ENCODE measurements at regions not wholly inside any gene's neighbourhood (a gene's known extent, or its start where the extent isn't known, plus 50 kb on each side); places are given as distances from the start of the nearest gene placed in this dataset.
"Not testable (repeated sequence)": the region's sequence is repeated elsewhere in the genome, so short reads cannot be mapped to it uniquely, and the experiment has no call there.

DNA sequence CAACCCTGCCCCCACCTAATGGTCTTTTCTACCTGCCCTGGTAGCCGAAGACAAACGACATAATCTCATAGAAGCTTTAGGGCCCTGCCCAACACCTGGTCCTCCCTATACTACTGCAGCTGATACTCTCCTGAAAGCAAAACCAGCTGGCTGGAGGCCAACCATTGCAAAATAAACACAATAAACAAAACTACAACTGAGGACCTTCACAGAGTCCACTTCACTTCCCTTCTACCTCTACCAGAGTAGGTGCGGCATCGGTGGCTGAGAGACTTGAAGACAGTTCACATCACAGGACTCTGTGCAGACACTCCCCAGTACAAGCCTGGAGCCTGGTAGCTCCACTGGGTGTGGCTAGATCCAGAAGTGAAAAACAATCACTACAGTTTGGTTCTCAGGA, 476.2 kb downstream of the MMUT start:
- DNase-seq, result no peak

DNA sequence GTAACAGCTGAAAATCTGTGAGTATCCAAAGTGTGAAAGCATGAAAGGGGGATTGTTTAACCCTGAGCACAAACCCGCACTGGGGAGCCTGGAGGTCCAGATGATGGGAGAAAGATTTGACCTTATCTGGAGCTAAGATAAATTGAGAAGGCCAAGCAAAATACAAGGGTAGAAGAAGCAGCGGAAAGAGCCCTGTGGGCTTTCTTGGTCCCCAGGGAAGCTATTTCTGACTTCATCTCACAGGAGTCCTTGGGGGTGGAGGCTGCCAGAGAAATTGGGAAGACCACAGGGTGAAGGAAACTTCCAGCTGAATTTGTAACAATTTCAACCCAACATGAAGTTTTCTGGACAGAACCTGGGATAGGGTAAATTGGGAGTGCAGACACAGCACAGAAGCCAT, 476.9 kb downstream of the MMUT start:
- DNase-seq, result no peak

DNA sequence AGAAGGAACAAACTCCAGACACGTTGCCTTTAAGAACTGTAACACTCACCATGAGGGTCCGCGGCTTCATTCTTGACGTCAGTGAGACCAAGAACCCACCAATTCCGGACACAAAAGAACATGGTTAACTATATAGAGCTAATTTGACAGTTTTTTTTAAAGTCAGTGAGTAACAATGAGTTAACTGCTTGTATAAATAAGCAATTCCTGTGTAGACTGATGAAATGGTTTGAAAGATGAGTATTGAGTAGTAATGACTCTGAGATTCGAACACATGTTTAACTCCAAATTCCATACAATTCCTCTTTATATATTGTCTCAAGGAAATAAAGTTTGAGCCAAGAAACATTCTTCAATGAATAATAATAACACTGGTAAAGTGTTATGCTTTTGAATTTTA, 478.0 kb downstream of the MMUT start:
- DNase-seq, result no peak

DNA sequence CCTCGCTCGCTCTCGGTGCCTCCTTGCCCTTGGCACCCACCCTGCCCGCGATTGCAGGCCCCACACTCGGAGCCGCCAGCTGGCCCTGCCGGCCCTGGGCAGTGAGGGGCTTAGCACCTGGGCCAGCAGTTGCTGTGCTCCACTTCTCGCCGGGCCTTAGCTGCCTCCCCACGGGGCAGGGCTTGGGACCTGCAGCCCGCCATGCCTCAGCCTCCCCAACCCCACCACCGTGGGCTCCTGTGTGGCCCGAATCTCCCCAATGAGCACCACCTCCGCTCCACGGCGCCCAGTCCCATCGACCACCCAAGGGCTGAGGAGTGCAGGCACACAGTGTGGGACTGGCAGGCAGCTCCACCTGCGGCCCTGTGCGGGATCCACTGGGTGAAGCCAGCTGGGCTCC, 479.1 kb downstream of the MMUT start:
- not testable (repeated sequence) for DNase-seq

DNA sequence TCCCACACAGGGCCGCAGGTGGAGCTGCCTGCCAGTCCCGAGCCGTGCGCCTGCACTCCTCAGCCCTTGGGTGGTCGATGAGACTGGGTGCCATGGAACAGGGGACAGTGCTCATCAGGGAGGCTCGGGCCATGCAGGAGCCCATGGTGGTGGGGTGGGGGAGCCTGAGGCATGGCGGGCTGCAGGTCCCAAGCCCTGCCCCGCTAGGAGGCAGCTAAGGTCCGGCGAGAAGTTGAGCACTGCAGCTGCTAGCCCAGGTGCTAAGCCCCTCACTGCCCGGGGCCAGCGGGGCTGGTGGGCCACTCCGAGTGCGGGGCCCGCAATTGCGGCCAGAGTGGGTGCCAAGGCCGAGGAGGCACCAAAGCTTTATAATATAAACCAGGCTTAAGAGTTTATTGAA, 479.7 kb downstream of the MMUT start:
- DNase-seq, result no peak

DNA sequence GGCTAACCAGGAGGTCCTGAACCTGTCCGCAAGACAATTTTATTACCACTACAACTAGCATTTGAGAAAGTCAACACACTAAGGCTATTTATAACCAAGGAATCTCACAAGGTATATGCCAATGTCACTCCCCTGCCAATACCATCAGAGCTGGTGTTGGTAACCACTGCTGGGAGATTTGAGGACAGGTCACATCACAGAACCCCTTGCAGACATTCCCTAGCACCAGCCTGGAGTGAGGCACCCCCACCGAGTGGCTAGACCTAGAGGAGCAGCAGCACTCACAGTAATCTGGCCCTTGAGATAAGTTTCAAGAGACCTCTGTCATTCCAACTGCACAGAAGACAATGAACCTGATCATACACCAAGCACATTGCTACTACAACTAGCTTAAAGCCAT, 483.2 kb downstream of the MMUT start:
- DNase-seq, result no peak

DNA sequence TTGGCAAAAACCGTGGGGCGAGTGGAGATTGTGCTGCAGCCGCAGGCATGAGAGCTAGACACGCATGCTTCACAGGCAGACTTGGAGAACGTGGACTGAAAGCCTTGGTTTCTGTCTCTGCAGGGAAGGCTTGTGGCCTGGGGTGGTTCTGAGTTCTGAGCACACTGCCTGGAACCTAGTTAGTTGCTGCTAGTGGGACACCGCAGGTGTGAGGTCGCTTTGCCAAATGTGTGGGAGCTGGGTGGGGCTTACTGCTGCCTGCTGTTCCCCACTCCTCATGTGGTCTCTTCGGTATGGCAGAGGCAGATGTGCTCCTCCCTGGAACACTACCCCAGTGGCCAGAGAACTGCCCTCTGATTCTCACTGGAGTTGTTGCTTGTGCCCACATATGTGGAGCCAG, 484.0 kb downstream of the MMUT start:
- DNase-seq, result no peak

DNA sequence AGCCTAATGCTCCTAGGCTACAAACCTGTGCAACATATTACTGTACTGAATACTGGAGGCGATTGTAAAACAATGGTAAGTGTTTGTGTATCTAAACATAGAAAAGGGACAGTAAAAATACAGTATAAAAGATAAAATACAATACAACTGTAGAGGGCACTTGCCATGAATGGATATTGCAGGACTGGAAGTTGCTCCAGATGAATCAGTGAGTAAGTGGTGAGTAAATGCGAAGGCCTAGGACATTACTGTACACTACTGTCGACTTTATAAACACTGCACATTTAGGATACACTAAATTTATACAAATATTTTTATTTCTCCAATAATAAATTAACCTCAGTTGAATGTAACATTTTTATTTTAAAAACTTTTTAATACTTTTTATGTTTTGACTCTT, 485.0 kb downstream of the MMUT start:
- DNase-seq, result no peak

DNA sequence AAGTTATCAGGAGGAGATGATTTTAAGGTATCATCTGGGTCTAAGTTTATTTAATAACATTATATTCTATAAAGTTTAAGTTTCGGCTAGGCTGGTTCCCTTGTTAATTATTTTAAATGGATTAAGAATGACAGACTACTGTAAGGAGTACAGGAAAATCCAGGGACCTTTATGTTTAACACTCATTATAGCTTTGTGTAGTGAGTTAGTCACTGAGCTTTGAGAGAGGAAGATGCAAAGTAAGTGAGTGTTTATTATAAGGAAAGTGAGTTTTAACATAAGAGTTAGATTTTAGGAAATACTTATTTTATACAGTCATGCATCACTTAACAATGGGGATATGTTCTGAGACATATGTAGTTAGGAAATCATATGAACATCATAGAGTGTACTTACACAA, 485.5 kb downstream of the MMUT start:
- no peak for DNase-seq

DNA sequence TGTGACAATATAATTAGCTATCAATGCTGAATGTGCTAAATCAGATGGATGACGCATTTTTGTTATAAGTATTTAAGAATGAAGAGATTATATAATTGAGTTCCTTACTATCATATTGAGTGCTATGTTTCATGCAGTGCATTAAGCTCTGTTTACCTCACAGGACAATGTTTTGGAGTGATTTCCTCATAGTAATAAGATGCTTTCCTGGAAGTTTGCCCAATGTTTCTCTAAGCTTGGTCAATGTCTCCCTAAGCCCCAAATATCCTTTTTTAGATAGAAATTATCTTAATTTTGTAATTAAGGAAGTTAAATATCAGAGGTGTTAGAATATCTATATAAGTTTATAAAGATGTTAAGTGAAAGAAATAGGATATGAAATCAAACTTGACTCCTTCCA, 489.6 kb downstream of the MMUT start:
- no peak for DNase-seq

DNA sequence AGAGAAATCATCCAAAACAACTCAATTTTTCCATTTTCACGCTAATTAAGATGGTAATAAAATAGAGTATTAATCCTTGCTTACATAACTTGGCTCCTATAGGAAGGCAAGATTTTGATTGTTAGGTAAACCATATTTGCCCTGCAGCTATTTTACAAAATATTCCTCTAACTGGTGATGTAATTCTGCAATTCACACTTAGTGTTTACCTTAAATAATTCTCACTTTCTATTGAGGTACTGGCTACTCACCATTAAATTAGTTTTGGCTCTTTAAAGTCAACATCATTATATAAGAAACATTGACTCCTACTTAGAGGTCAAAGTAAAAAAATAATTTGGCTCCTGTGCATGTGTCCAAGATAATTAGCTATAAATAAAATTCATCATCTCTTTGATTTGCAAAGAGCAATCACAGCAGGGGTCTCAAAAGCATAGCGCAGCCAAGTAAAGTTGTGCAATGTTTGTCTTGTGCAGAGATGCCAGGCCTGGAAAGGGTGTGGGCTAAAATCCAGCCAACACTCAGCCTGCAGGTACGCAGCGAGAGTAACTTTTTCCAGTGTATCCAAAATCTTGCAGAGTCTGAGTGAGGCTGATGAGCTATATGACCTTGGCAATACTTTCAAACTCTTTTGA, 501.2 kb downstream of the MMUT start:
- DNase-seq, result no peak

DNA sequence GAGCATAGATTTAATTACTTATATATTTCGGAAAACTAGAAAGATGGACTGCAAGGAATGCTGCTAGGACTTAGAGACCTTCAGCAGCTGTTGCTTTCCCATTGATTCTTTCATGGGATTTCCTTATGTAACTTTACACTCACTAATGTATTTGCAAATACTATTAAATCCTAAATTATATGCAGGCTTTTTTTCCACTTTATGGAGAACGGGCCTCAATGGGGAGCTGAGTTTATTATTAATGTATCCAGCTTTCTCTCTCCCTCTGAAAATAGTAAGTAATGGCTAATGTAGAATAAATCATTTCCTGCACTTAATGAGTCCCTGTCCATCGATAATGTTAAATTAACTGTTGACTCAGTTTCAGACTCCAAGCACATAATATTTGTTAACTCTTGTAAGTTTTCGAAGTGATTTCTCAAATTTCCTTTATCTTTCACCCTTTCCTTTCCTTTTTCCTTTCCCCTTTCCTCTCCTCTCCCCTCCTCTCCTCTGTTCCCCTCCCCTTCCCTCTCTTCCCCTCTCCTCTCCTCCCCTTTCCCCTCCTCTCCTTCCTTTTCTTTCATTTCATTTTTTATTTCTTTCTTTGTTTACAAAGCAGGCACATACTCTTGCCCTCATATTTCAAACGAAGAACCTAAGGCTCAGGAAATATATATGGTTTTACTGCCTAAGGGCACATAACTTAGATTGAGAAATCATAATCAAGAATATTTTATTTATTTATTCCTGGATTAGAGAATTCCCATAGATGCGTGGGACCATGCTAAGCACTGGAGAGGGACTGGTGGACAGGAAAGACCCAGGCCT, 503.6 kb downstream of the MMUT start:
- no peak for DNase-seq

DNA sequence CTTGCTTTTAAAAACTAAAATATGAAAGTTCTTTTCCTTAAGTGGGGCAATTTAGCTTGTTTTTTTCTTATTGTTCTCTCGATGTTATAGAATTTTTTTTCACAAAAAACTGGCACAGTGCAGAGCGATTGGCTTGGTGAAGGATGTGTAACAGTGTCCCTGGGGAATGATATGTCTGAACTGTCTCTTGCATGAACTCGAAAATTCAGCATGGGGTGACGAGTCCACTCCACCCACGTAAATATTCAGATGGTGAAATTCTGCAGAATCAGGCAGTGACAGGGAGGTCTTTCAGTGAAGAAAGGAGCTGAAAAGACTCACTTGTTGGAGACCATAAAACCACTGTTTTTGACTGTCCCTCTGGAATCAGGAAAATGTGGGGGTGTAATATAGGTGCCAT, 505.3 kb downstream of the MMUT start:
- DNase-seq, result no peak

DNA sequence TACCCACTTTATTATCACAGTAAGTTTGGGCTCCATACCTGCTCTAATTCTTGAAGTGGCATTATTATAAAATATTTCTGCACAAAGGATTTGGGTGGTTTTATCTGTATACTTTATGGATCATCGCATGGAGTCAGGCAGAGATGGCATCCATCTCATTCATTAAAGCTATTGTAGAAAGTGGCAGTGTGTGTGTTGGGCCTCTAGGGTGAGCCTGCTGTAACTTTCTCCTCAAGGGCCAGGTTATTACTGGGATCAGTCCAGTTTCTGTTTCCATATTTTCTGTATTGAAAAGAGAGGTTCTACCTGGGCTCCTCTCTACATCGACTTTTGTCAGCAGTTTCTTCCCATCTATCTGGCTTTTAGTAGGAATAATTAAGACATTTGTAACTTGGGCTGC, 511.1 kb downstream of the MMUT start:
- no peak for DNase-seq

DNA sequence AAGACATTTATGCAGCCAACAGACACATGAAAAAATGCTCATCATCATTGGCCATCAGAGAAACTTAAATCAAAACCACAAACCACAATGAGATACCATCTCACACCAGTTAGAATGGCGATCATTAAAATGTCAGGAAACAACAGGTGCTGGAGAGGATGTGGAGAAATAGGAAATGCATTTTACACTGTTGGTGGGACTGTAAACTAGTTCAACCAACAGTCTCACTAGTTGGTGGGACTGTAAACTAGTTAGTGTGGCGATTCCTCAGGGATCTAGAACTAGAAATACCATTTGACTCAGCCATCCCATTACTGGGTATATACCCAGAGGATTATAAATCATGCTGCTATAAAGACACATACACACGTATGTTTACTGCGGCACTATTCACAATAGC, 518.8 kb downstream of the MMUT start:
- not testable (repeated sequence) for DNase-seq

DNA sequence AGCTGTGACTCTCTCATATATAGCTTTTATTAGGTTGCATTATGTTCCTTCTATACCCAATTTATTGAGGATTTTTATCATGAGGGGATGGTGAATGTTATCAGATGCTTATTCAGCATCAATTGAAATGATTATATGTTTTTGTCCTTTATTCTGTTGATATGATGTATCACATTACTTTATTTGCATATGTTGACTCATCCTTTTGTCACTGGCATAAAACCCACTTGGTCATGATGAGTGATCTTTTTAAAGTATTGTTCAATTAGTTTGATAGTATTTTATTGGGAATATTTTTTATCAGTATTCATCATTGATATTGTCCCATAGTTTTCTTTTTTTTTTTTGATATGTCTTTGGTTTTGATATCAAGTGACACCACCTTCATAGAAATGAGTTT, 529.9 kb downstream of the MMUT start:
- DNase-seq, result no peak

DNA sequence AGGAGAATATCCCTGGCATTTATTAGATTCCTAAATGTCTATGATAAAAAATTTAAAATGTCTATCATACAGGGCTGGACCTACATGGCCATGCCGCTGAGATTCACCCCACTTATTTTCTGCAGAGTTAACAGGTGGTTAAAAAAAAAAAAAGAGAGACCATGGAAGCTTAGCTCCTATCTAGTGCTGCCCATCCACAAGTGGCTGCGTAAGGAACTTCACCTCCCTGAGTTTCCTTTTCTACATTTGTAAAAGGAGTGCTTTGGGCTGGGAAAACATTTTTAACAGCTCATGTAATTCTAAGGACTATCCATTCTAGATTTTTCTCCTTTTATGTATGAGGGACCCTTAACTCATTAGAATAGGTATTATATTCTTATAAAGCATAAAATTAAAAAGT, 534.1 kb downstream of the MMUT start:
- DNase-seq, result no peak

DNA sequence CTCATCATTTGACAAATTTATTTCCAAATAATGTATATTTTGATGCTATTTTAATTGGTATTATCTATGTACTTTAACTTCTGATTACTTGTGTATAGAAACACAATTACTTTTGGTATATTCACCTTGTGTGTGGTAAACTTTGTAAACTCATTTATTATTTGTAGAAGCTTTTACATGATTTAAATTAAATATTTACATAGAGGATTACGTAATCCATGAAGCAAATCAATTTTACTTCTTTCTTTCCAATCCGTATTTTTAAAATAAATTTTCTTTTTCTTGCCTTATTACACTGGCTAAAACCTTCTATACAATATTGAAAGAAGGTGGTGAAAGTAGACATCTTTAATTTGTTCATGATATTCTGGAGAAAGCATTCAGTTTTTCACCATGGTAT, 540.2 kb downstream of the MMUT start:
- DNase-seq, result no peak

DNA sequence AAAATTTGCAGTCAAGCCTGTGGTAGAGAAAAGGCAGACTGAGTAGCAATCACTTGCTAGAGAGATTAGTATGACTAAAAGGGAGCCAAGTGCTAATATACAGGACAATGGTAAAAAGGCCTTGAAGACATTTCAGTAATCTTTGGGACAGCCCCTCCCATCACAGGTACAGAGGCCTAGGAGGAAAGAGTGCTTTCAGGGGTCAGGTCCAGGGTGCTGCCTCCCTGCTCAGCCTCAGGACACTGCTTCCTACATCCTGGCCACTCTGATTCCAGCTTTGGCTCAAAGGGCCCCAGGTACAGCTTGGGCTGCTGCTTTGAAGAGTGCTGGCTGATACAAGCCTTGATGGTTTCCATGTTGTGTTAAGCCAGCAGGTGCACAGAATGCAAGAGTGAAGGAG, 543.5 kb downstream of the MMUT start:
- DNase-seq, result no peak

DNA sequence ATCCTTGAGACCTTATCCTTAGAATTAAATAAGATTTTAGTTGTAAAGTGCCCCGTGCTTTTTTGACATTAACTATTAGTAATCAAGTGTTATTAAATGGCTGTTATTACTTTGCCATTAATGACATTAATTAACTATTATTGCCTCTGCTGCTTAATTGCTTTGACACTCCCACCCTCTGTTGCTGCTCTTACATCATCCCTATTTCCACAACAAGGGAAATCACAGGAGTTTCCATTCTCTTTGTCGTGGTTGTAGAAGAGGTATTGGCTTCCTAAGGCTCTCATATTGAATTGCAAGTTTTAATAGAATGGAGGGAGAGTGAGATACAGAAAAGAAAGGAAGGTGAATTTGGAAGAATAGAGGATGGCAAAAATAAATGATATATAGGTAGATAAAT, 545.8 kb downstream of the MMUT start:
- DNase-seq, result no peak

DNA sequence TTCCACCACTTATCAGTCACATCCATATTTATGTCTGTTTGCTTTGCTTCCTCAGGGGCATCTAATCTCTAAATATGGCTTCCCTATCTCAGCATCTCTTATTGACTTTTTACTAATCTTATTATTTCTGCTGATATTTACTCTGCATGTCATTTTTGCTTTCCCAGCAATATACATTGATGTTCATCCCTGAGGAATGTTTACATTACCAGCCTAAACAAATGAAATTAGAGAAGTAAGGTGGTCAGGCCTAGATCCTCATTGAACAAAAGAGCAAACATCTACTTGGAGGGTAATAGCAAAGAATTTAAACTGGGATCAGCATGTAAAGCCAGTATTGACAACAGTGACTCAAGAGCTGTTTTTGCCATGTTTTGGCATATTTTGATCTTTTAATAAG, 546.4 kb downstream of the MMUT start:
- DNase-seq, result no peak

DNA sequence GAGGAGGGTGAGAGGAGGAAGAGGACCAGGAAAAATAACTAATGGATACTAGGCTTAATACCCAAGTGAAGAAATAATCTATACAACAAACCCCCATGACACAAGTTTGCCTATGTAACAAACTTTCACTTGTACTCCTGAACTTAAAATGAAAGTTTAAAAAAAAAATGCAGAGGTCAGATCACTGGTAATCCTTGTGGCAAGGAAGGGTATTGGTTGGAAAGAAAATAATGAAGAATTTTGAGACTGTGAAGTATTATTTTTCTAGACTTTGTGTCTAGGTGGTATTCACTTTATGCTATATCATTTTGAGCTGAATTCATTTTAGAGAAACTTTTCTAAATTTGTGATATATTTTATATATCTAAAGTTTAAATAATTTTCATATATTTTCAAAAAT, 547.5 kb downstream of the MMUT start:
- DNase-seq, result no peak

DNA sequence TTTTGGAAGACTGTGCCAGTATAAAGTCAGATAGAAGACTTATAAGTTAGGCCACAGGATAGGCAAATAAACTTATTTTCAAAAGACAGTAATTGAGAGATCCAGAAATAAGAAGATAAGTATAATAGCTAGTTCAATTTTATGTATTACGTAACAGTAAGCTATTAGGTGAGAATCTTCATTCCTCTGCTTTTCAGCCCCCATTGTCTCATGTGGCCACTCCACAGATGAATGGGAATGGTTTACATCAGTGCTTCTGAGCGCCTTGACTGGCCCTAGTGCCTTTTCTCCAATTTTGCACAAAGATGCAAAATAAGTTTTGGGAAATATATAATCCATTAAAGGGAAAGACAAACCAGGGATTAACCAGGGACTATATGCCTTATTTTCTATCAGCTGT, 550.5 kb downstream of the MMUT start:
- no peak for DNase-seq

DNA sequence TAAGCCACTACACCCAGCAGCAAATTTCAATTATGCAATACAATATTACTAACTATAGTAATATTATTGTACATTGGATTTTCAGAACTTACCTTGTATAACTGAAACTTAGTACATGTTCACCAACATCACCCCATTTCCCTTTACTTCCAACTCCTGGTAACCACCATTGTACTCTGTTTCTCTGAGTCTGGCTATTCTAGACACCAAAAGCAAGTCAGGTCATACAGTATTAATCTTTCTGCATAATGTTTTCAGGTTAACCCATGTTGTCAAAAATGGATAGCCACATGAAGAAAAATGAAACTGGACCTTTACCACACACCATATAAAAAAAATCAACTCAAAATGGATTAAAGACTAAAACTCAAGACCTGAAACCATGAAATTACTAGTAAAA, 558.2 kb downstream of the MMUT start:
- DNase-seq, result no peak

DNA sequence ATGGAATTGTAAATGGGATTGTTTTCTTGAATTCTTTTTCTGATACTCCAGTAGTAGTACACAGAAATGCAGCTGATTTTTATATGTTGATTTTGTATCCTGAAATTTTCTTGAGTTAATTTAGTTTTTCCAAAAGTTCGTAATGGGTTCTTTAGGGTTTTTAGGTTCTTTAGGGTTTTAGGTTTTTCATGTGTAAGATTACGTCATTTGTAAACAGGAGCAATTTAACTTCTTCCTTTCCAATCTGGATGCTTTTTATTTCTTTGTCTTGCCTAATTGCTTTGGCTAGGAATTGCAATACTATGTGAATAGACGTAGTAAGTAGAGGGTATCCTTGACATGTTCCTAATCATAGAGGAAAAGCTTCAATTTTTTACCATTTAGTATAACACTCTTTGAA, 568.6 kb downstream of the MMUT start:
- no peak for DNase-seq

Data from NCI-H1092 treated with DMSO at 0.1 percent for 48 hours (cell line).